WTC11 (cell line): ENCODE measurements at regions not wholly inside any gene's neighbourhood (a gene's known extent, or its start where the extent isn't known, plus 50 kb on each side); places are given as distances from the start of the nearest gene placed in this dataset.
A peak's percentile ranks its signal among the peaks of the same experiment; 100 is the strongest.

ENCODE experiments used
- ATAC-seq: fragments of 200-7000 bp; cut with Tn5 transposase; 2 replicates; pipeline ENCODE4 v1.10.0; 2021; ENCODE audit warnings: mild to moderate bottlenecking, moderate library complexity
- CTCF ChIA-PET: fragments of 300-600 bp; sonication (Branson Sonifier 250); formaldehyde crosslinking; loops from one replicate; lab custom pipeline; 2021; ENCODE audit warnings: antibody characterized with exemption; lab: Charles Lee
- POLR2A ChIA-PET: fragments of 350-600 bp; sonication (Branson Sonifier 250); formaldehyde crosslinking; loops from one replicate; lab custom pipeline; 2021; ENCODE audit warnings: antibody characterized with exemption; lab: Charles Lee
- DNase-seq: peaks from one replicate; pipeline ENCODE4 v3.0.0; 2021; ENCODE audit warnings: low spot score
- H3K27ac Mint-ChIP-seq: 2 replicates; pipeline ENCODE4 v1.8.0; 2021; ENCODE audit warnings: mixed read lengths
- H3K27me3 Mint-ChIP-seq: 2 replicates; pipeline ENCODE4 v1.8.0; 2021; ENCODE audit warnings: low read depth, mild to moderate bottlenecking, moderate library complexity, mixed read lengths
- H3K36me3 Mint-ChIP-seq: 2 replicates; pipeline ENCODE4 v1.8.0; 2021; ENCODE audit warnings: mixed read lengths
- H3K4me1 Mint-ChIP-seq: 2 replicates; pipeline ENCODE4 v1.8.0; 2022; ENCODE audit warnings: mixed read lengths
- H3K4me3 Mint-ChIP-seq: 2 replicates; pipeline ENCODE4 v1.8.0; 2021; ENCODE audit warnings: mild to moderate bottlenecking, moderate library complexity, mixed read lengths
- H3K9me3 Mint-ChIP-seq: 2 replicates; pipeline ENCODE4 v1.8.0; 2021; ENCODE audit warnings: mixed read lengths
- AFF4 ChIP-seq: sonication (generic); formaldehyde crosslinking; IDR thresholded peaks from 2 replicates; pipeline ENCODE4 v1.8.1; 2023; ENCODE audit warnings: mild to moderate bottlenecking, missing genetic modification reagents, borderline replicate concordance
- ATF3 ChIP-seq: sonication (generic); formaldehyde crosslinking; conservative IDR thresholded peaks from 2 replicates; pipeline ENCODE4 v1.8.1; 2022; ENCODE audit warnings: mild to moderate bottlenecking, missing genetic modification reagents
- CBFB ChIP-seq: sonication (generic); formaldehyde crosslinking; IDR thresholded peaks from 2 replicates; pipeline ENCODE4 v1.8.1; 2022; ENCODE audit warnings: mild to moderate bottlenecking, low read depth, missing genetic modification reagents
- FOXK1 ChIP-seq: sonication (generic); formaldehyde crosslinking; IDR thresholded peaks from 2 replicates; pipeline ENCODE4 v1.8.0; 2022; ENCODE audit warnings: mild to moderate bottlenecking, moderate library complexity, missing genetic modification reagents
- GTF2I ChIP-seq: fragments of 250-450 bp; sonication (Bioruptor Pico); conservative IDR thresholded peaks from 2 replicates; pipeline ENCODE4 v1.4.0; 2021; ENCODE audit warnings: mild to moderate bottlenecking
- MAX ChIP-seq: sonication (generic); formaldehyde crosslinking; IDR thresholded peaks from 2 replicates; pipeline ENCODE4 v1.8.0; 2022; ENCODE audit warnings: mild to moderate bottlenecking, missing genetic modification reagents
- MXD4 ChIP-seq: fragments of 250-450 bp; sonication (Bioruptor Pico); IDR thresholded peaks from 2 replicates; pipeline ENCODE4 v1.8.0; 2021; ENCODE audit warnings: mild to moderate bottlenecking, moderate library complexity, borderline replicate concordance
- PRDM15 ChIP-seq: sonication (generic); formaldehyde crosslinking; IDR thresholded peaks from 2 replicates; pipeline ENCODE4 v1.8.0; 2022; ENCODE audit warnings: missing genetic modification reagents
- PRRX2 ChIP-seq: fragments of 250-450 bp; sonication (Bioruptor Pico); IDR thresholded peaks from 2 replicates; pipeline ENCODE4 v1.8.0; 2021; ENCODE audit warnings: mild to moderate bottlenecking
- RELA ChIP-seq: sonication (generic); formaldehyde crosslinking; IDR thresholded peaks from 2 replicates; pipeline ENCODE4 v1.8.1; 2022; ENCODE audit warnings: missing genetic modification reagents, mild to moderate bottlenecking, borderline replicate concordance
- USF1 ChIP-seq: sonication (generic); formaldehyde crosslinking; IDR thresholded peaks from 2 replicates; pipeline ENCODE4 v1.8.0; 2022; ENCODE audit warnings: mild to moderate bottlenecking, missing genetic modification reagents
- ZNF219 ChIP-seq: sonication (generic); formaldehyde crosslinking; IDR thresholded peaks from 2 replicates; pipeline ENCODE4 v1.8.0; 2023; ENCODE audit warnings: missing genetic modification reagents, mild to moderate bottlenecking, borderline replicate concordance
- ZNF416 ChIP-seq: fragments of 250-450 bp; sonication (Bioruptor Pico); IDR thresholded peaks from 2 replicates; pipeline ENCODE4 v1.9.0; 2021; ENCODE audit warnings: mild to moderate bottlenecking, inconsistent platforms
- TF ChIP-seq, protein P1 (sequence below): sonication (generic); formaldehyde crosslinking; IDR thresholded peaks from 2 replicates; pipeline ENCODE4 v1.8.1; 2022; ENCODE audit warnings: missing genetic modification reagents, borderline replicate concordance
- TF ChIP-seq, protein P2 (sequence below): sonication (generic); formaldehyde crosslinking; IDR thresholded peaks from 2 replicates; pipeline ENCODE4 v1.8.0; 2022; ENCODE audit warnings: mild to moderate bottlenecking, missing genetic modification reagents
- TF ChIP-seq, protein P3 (sequence below): sonication (generic); formaldehyde crosslinking; IDR thresholded peaks from 2 replicates; pipeline ENCODE4 v1.8.1; 2023; ENCODE audit warnings: mild to moderate bottlenecking, missing genetic modification reagents
- TF ChIP-seq, protein P4 (sequence below): sonication (generic); formaldehyde crosslinking; IDR thresholded peaks from 2 replicates; pipeline ENCODE4 v1.8.0; 2022; ENCODE audit warnings: mild to moderate bottlenecking, missing genetic modification reagents

DNA sequence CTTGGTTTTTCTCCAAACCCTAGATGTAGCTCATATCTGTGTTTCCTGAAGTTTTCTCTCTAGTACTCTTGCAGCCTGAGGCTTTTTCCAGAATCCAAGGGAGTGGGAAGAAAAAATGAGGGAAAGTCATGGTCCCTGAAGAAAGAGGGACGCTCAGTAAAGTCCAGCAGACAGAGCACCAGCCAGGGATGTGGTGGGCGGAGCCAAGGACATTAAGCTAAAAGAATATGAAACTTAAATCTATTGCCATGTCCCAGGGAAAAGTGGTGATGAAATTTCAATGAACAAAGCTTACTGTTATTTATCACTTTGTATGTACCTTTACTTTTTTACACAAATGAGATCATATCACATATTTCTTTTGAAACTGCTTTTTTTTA is 430.2 kb downstream of the USP25 start (continued):
- TF ChIP-seq AFF4 (CRISPR knock-in tag), result no peak
- no peak for TF ChIP-seq MAX
- TF ChIP-seq FOXK1 (CRISPR knock-in tag), result no peak
- no peak for TF ChIP-seq ZNF416 (CRISPR knock-in tag)
- TF ChIP-seq, protein P1, sequence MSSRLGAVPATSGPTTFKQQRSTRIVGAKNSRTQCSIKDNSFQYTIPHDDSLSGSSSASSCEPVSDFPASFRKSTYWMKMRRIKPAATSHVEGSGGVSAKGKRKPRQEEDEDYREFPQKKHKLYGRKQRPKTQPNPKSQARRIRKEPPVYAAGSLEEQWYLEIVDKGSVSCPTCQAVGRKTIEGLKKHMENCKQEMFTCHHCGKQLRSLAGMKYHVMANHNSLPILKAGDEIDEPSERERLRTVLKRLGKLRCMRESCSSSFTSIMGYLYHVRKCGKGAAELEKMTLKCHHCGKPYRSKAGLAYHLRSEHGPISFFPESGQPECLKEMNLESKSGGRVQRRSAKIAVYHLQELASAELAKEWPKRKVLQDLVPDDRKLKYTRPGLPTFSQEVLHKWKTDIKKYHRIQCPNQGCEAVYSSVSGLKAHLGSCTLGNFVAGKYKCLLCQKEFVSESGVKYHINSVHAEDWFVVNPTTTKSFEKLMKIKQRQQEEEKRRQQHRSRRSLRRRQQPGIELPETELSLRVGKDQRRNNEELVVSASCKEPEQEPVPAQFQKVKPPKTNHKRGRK (CRISPR knock-in tag), result no peak
- no peak for TF ChIP-seq MXD4 (CRISPR knock-in tag)

DNA sequence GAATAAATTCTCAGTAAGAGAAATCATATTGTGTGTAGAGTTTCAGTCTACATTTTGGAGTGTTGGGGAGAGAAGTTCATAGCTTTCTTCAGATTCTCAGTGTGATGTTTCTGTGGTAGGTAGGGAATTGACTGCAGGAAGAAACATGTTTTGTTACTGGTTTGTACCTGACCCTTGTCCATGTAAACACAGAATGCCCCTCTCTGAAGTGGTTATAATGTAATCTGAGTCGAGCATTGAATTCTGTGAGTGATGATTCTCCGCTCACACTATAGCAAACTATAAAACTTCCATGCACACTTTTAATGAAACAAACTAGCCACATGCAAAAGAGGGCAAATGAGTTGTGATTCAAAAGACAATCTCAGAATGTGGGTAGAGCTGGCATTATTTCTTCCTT is 433.2 kb downstream of the USP25 start:
- DNase-seq, result no peak
- H3K36me3 Mint-ChIP-seq, result no peaks in the 10 kb centered on the region
- TF ChIP-seq GTF2I (CRISPR knock-in tag) (no peak), RELA (CRISPR knock-in tag) (no peak), MXD4 (CRISPR knock-in tag) (no peak), USF1 (CRISPR knock-in tag) (no peak), PRRX2 (CRISPR knock-in tag) (no peak), PRDM15 (CRISPR knock-in tag) (no peak), ZNF219 (CRISPR knock-in tag) (no peak), CBFB (CRISPR knock-in tag) (no peak), ATF3 (CRISPR knock-in tag) (no peak), ZNF416 (CRISPR knock-in tag) (no peak)
- TF ChIP-seq, protein P2, sequence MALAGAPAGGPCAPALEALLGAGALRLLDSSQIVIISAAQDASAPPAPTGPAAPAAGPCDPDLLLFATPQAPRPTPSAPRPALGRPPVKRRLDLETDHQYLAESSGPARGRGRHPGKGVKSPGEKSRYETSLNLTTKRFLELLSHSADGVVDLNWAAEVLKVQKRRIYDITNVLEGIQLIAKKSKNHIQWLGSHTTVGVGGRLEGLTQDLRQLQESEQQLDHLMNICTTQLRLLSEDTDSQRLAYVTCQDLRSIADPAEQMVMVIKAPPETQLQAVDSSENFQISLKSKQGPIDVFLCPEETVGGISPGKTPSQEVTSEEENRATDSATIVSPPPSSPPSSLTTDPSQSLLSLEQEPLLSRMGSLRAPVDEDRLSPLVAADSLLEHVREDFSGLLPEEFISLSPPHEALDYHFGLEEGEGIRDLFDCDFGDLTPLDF (CRISPR knock-in tag), result no peak
- TF ChIP-seq, protein P3, sequence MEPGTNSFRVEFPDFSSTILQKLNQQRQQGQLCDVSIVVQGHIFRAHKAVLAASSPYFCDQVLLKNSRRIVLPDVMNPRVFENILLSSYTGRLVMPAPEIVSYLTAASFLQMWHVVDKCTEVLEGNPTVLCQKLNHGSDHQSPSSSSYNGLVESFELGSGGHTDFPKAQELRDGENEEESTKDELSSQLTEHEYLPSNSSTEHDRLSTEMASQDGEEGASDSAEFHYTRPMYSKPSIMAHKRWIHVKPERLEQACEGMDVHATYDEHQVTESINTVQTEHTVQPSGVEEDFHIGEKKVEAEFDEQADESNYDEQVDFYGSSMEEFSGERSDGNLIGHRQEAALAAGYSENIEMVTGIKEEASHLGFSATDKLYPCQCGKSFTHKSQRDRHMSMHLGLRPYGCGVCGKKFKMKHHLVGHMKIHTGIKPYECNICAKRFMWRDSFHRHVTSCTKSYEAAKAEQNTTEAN, result no peak
- TF ChIP-seq, protein P4, sequence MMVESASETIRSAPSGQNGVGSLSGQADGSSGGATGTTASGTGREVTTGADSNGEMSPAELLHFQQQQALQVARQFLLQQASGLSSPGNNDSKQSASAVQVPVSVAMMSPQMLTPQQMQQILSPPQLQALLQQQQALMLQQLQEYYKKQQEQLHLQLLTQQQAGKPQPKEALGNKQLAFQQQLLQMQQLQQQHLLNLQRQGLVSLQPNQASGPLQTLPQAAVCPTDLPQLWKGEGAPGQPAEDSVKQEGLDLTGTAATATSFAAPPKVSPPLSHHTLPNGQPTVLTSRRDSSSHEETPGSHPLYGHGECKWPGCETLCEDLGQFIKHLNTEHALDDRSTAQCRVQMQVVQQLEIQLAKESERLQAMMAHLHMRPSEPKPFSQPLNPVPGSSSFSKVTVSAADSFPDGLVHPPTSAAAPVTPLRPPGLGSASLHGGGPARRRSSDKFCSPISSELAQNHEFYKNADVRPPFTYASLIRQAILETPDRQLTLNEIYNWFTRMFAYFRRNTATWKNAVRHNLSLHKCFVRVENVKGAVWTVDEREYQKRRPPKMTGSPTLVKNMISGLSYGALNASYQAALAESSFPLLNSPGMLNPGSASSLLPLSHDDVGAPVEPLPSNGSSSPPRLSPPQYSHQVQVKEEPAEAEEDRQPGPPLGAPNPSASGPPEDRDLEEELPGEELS, result no peak

More for the DNA sequence above, 433.2 kb downstream of the USP25 start:
- H3K27me3 Mint-ChIP-seq, result no peaks in the 10 kb centered on the region
- 0 out of 2 replicates have a peak overlapping the region, but pooled peaks have one; percentile 32 for H3K27ac Mint-ChIP-seq
- no peak for ATAC-seq
- H3K4me1 Mint-ChIP-seq, result peaks cover 12% of the 10 kb centered on the region
- no peaks in the 10 kb centered on the region for H3K9me3 Mint-ChIP-seq
- POLR2A ChIA-PET, result no interaction called here
- CTCF ChIA-PET, result no interaction called here
- H3K4me3 Mint-ChIP-seq, result no peak overlapping the region
